ENCODE measurements at regions not wholly inside any gene's neighbourhood (a gene's known extent, or its start where the extent isn't known, plus 50 kb on each side); places are given as distances from the start of the nearest gene placed in this dataset.

- TF ChIP-seq, protein P1, sequence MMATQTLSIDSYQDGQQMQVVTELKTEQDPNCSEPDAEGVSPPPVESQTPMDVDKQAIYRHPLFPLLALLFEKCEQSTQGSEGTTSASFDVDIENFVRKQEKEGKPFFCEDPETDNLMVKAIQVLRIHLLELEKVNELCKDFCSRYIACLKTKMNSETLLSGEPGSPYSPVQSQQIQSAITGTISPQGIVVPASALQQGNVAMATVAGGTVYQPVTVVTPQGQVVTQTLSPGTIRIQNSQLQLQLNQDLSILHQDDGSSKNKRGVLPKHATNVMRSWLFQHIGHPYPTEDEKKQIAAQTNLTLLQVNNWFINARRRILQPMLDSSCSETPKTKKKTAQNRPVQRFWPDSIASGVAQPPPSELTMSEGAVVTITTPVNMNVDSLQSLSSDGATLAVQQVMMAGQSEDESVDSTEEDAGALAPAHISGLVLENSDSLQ (IDR thresholded peaks at IDR 0.05): no peak
- no peak for TF ChIP-seq KLF5 (IDR thresholded peaks at IDR 0.05; ENCODE audit: partially characterized antibody)
These were observed 1260.5 kb upstream of the CELF2 start (continued) for GRCh38 chr10:9757176-9757575.

- H3K9ac ChIP-seq (ENCODE audit: control insufficient read depth, insufficient read depth, low read length): no peak overlapping the region
- H2AFZ ChIP-seq (ENCODE audit: control insufficient read depth, low read depth, low read length): no peak overlapping the region
- no peaks in the 10 kb centered on the region for H3K79me2 ChIP-seq (ENCODE audit: control insufficient read depth, insufficient read depth, low read length)
- no peak overlapping the region for H3K4me2 ChIP-seq (ENCODE audit: control insufficient read depth, insufficient read depth)
- ATAC-seq (no peak), DNase-seq (ENCODE audit: low read depth, low spot score) (no peak), FAIRE-seq (no peak)
- no peaks in the 10 kb centered on the region for H3K9me3 ChIP-seq (replicated peaks; ENCODE audit: control insufficient read depth, insufficient read depth, low read length)
- intact Hi-C loops (cut with micrococcal nuclease; ENCODE audit: unreplicated experiment) (no loop called here), in situ Hi-C loops (cut with MboI) (no loop called here)
- RAD21 ChIA-PET (ENCODE audit: unreplicated experiment): no interaction called here
- 18% methylated on average over 3 of the region's 3 CpGs for WGBS (ENCODE audit: insufficient coverage, insufficient replicate concordance, low lambda C conversion rate, missing lambda C conversion rate)
- POLR2A ChIA-PET: no interaction called here
- BruUV-seq (replicated peaks): no TSS peak
- no peaks in the 10 kb centered on the region for H4K20me1 ChIP-seq (ENCODE audit: control insufficient read depth, insufficient read depth)
- no peak overlapping the region for H3K27ac ChIP-seq (ENCODE audit: control insufficient read depth, insufficient read depth)
- H3K4me1 ChIP-seq (ENCODE audit: control insufficient read depth, insufficient read depth, low read length): no peaks in the 10 kb centered on the region
- H3K27me3 ChIP-seq (replicated peaks in 1 of 2; ENCODE audit: control insufficient read depth in 2 of 2, insufficient read depth in 2 of 2, low read length in 1 of 2): no peaks in the 10 kb centered on the region
- H3K36me3 ChIP-seq (ENCODE audit: control insufficient read depth in 2 of 2, insufficient read depth in 2 of 2, low read length in 1 of 2): no peaks in the 10 kb centered on the region
- no peak overlapping the region for H3K4me3 ChIP-seq
- SMC1A ChIA-PET (ENCODE audit: uncharacterized antibody, unreplicated experiment): no interaction called here
- CTCF ChIA-PET: no interaction called here
- TF ChIP-seq TCF3 (IDR thresholded peaks at IDR 0.05; ENCODE audit: borderline replicate concordance, insufficient read depth, low read depth, low read length): no peak
- TF ChIP-seq BRCA1 (IDR thresholded peaks at IDR 0.05; ENCODE audit: low read depth, low read length): no peak
These were observed 1258.1 kb upstream of the CELF2 start for GRCh38 chr10:9759596-9759995.

DNA sequence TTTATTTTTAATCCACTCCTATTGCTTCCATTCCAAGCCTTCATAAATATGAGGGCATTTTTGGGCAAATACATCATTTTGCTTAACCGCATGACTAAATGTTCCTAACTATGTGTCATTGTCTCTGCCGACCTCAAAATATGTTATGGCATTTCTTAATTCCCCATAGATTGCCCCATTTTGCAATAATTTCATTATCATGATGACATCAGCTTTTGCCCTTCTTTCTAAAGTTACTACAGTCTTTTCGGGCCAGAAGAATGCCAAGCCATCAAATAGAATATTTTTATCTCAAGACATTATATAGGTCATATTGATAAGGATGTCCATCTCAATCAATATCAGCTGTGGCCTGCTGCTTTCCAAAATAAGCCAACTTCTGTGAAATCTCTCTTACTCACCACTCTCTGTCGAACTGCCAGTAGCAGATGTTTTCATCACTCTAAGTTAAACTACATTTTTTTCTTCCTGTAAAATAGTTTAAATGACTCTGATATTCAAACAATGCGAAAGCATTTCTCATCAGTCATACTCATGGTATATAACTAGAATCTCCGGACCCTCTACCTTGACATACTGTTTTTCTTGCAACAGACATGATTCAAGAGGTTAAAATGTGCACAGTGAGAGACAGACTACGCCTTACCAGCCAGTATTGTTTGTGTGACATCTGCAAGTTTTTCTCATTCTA, 1254.6 kb upstream of the CELF2 start:
- H3K4me1 ChIP-seq (ENCODE audit: control insufficient read depth, insufficient read depth, low read length): no peaks in the 10 kb centered on the region
- no peak for TF ChIP-seq POU2F2 (IDR thresholded peaks at IDR 0.05; ENCODE audit: borderline replicate concordance, low read depth, low read length)
- TF ChIP-seq, protein P2, sequence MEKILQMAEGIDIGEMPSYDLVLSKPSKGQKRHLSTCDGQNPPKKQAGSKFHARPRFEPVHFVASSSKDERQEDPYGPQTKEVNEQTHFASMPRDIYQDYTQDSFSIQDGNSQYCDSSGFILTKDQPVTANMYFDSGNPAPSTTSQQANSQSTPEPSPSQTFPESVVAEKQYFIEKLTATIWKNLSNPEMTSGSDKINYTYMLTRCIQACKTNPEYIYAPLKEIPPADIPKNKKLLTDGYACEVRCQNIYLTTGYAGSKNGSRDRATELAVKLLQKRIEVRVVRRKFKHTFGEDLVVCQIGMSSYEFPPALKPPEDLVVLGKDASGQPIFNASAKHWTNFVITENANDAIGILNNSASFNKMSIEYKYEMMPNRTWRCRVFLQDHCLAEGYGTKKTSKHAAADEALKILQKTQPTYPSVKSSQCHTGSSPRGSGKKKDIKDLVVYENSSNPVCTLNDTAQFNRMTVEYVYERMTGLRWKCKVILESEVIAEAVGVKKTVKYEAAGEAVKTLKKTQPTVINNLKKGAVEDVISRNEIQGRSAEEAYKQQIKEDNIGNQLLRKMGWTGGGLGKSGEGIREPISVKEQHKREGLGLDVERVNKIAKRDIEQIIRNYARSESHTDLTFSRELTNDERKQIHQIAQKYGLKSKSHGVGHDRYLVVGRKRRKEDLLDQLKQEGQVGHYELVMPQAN (conservative IDR thresholded peaks at IDR 0.05): no peak
- no peak for TF ChIP-seq ZNF24 (IDR thresholded peaks at IDR 0.05)
- WGBS (ENCODE audit: insufficient coverage, insufficient replicate concordance, low lambda C conversion rate, missing lambda C conversion rate): 15% methylated on average over 7 of the region's 7 CpGs
- no peak for DNase-seq (ENCODE audit: low read depth, low spot score)
- SMC1A ChIA-PET (ENCODE audit: uncharacterized antibody, unreplicated experiment): no interaction called here
- H3K27ac ChIP-seq (ENCODE audit: control insufficient read depth, insufficient read depth): no peak overlapping the region
- no peaks in the 10 kb centered on the region for H4K20me1 ChIP-seq (ENCODE audit: control insufficient read depth, insufficient read depth)
- POLR2A ChIA-PET: no interaction called here
- in situ Hi-C loops (cut with MboI): no loop called here
- H3K36me3 ChIP-seq (ENCODE audit: control insufficient read depth in 2 of 2, insufficient read depth in 2 of 2, low read length in 1 of 2): no peaks in the 10 kb centered on the region
- no peak overlapping the region for H3K4me2 ChIP-seq (ENCODE audit: control insufficient read depth, insufficient read depth)
- H3K9me3 ChIP-seq (replicated peaks; ENCODE audit: control insufficient read depth, insufficient read depth, low read length): no peaks in the 10 kb centered on the region
- H2AFZ ChIP-seq (ENCODE audit: control insufficient read depth, low read depth, low read length): no peak overlapping the region
- FAIRE-seq: no peak
- H3K79me2 ChIP-seq (ENCODE audit: control insufficient read depth, insufficient read depth, low read length): no peaks in the 10 kb centered on the region
- RAD21 ChIA-PET (ENCODE audit: unreplicated experiment): no interaction called here
- no peak overlapping the region for H3K9ac ChIP-seq (ENCODE audit: control insufficient read depth, insufficient read depth, low read length)
- no peak for ATAC-seq
- BruUV-seq (replicated peaks): no TSS peak
- no peaks in the 10 kb centered on the region for H3K27me3 ChIP-seq (replicated peaks in 1 of 2; ENCODE audit: control insufficient read depth in 2 of 2, insufficient read depth in 2 of 2, low read length in 1 of 2)
- intact Hi-C loops (cut with micrococcal nuclease; ENCODE audit: unreplicated experiment): no loop called here
- H3K4me3 ChIP-seq: no peak overlapping the region
- CTCF ChIA-PET: no interaction called here
